Gastroesophageal sphincter (tissue), 3 donors: ENCODE measurements at regions not wholly inside any gene's neighbourhood (a gene's known extent, or its start where the extent isn't known, plus 50 kb on each side); places are given as distances from the start of the nearest gene placed in this dataset.

Experiments
- CTCF ChIP-seq, 4 experiments: fragments of 200-600 bp in 2 of 4; fragments of 450-650 bp in 2 of 4; sonication (generic) in 1 of 4; IDR thresholded peaks; one replicate each; pipeline ENCODE4 v1.5.1; 2017 to 2019; ENCODE audit warnings: antibody characterized with exemption in 4 of 4, mild to moderate bottlenecking in 2 of 4, moderate library complexity in 2 of 4
- EP300 ChIP-seq: sonication (generic); formaldehyde crosslinking; IDR thresholded peaks from one replicate; pipeline ENCODE4 v1.6.1; 2017; ENCODE audit warnings: antibody characterized with exemption, mild to moderate bottlenecking
- POLR2A ChIP-seq, 2 donors: fragments of 450-650 bp; IDR thresholded peaks; one replicate each; pipeline ENCODE4 v1.6.1; 2017; ENCODE audit warnings: antibody characterized with exemption in 2 of 2, mild to moderate bottlenecking in 2 of 2, moderate library complexity in 1 of 2
- POLR2AphosphoS5 ChIP-seq: sonication (generic); formaldehyde crosslinking; IDR thresholded peaks from one replicate; pipeline ENCODE4 v1.6.1; 2017; ENCODE audit warnings: antibody characterized with exemption

GRCh38 chr18:78056011-78056410 is 806.4 kb downstream of the GALR1 start:
- TF ChIP-seq CTCF (IDR thresholded peaks at IDR 0.05) (no peak), POLR2A (IDR thresholded peaks at IDR 0.05) (no peak), EP300 (no peak), POLR2AphosphoS5 (no peak)
